DOHH2 (cell line): ENCODE measurements at regions not wholly inside any gene's neighbourhood (a gene's known extent, or its start where the extent isn't known, plus 50 kb on each side); places are given as distances from the start of the nearest gene placed in this dataset.

Experiments
- H3F3A ChIP-seq: fragments of 200-600 bp; sonication (generic), shearing (Covaris generic); 2 replicates; pipeline ENCODE4 v1.6.0; 2016; ENCODE audit warnings: antibody characterized with exemption, mild to moderate bottlenecking; ENCODE audit not compliant: control insufficient read depth, insufficient read depth
- H3K27ac ChIP-seq: fragments of 200-600 bp; sonication (generic); 2 replicates; pipeline ENCODE4 v1.5.1; 2014; ENCODE audit warnings: low read depth, mild to moderate bottlenecking, low read length, moderate library complexity
- H3K27me3 ChIP-seq: fragments of 200-600 bp; sonication (generic); 2 replicates; pipeline ENCODE4 v1.6.1; 2014; ENCODE audit warnings: mild to moderate bottlenecking, low read length, mixed read lengths; ENCODE audit not compliant: control insufficient read depth
- H3K36me3 ChIP-seq: fragments of 200-600 bp; sonication (generic); 2 replicates; pipeline ENCODE4 v1.6.1; 2014; ENCODE audit warnings: mild to moderate bottlenecking, low read length, moderate library complexity, mixed read lengths; ENCODE audit not compliant: control insufficient read depth
- H3K4me1 ChIP-seq: fragments of 200-600 bp; sonication (generic); 2 replicates; pipeline ENCODE4 v1.6.1; 2014; ENCODE audit warnings: mild to moderate bottlenecking, low read length, mixed read lengths; ENCODE audit not compliant: control insufficient read depth
- H3K4me2 ChIP-seq: fragments of 200-600 bp; sonication (generic); 2 replicates; pipeline ENCODE4 v1.6.0; 2014; ENCODE audit warnings: mild to moderate bottlenecking, low read length, moderate library complexity
- H3K4me3 ChIP-seq: fragments of 200-600 bp; sonication (generic); 2 replicates; pipeline ENCODE4 v1.5.1; 2014; ENCODE audit warnings: mild to moderate bottlenecking, low read length, mixed read lengths
- H3K79me2 ChIP-seq: fragments of 200-600 bp; sonication (generic); 2 replicates; pipeline ENCODE4 v1.6.1; 2014; ENCODE audit warnings: mild to moderate bottlenecking, low read length, mixed read lengths; ENCODE audit not compliant: control insufficient read depth
- H3K9me2 ChIP-seq: fragments of 200-600 bp; sonication (generic); replicated peaks from 2 replicates; pipeline ENCODE4 v1.6.1; 2014; ENCODE audit warnings: mild to moderate bottlenecking, low read length, mixed read lengths; ENCODE audit not compliant: control insufficient read depth
- H3K9me3 ChIP-seq: fragments of 200-600 bp; sonication (generic); 2 replicates; pipeline ENCODE4 v1.6.1; 2014; ENCODE audit warnings: antibody characterized with exemption, low read length, mixed read lengths; ENCODE audit not compliant: control insufficient read depth, insufficient read depth
- H4K20me1 ChIP-seq: fragments of 200-600 bp; sonication (generic); 2 replicates; pipeline ENCODE4 v1.6.0; 2014; ENCODE audit warnings: low read depth, mild to moderate bottlenecking, antibody characterized with exemption, low read length, moderate library complexity; ENCODE audit not compliant: control insufficient read depth, insufficient read depth
- EZH2phosphoT487 ChIP-seq: fragments of 200-600 bp; sonication (generic); IDR thresholded peaks from 2 replicates; pipeline ENCODE4 v1.6.1; 2017; ENCODE audit warnings: borderline replicate concordance, mild to moderate bottlenecking, antibody characterized with exemption, low read length, moderate library complexity, mixed read lengths
- TF ChIP-seq, protein P1 (sequence below): fragments of 200-600 bp; sonication (generic); IDR thresholded peaks from one replicate; pipeline ENCODE4 v1.5.1; 2014; ENCODE audit warnings: antibody characterized with exemption, mild to moderate bottlenecking, low read depth, low read length; ENCODE audit not compliant: poor library complexity, severe bottlenecking

DNA sequence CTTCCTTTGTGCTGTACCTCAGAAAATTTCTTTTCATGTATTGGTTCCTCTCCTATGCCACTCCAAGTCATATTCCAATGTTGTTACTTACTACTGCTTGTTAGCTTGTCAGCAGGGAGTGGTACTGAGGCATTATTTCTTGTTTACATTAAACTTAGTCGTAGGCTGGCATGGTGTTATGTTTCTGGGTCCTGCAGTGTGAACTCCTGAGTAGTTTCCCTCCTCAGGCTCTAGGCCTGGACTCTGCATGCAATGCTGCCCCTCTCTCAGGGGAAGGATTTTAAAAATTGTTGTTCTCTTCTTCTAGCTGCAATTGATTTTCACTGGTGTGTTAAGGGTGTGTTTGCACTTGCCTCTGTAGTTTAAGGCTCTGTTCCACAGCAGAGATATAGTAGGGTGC, 671.6 kb downstream of the PLCL1 start:
- no peak overlapping the region for H3K4me2 ChIP-seq
- no peak overlapping the region for H3K27ac ChIP-seq
- H3K27me3 ChIP-seq = no peaks in the 10 kb centered on the region
- no peaks in the 10 kb centered on the region for H4K20me1 ChIP-seq
- no peaks in the 10 kb centered on the region for H3F3A ChIP-seq
- H3K4me1 ChIP-seq = no peaks in the 10 kb centered on the region
- no peak for TF ChIP-seq EZH2phosphoT487
- TF ChIP-seq, protein P1, sequence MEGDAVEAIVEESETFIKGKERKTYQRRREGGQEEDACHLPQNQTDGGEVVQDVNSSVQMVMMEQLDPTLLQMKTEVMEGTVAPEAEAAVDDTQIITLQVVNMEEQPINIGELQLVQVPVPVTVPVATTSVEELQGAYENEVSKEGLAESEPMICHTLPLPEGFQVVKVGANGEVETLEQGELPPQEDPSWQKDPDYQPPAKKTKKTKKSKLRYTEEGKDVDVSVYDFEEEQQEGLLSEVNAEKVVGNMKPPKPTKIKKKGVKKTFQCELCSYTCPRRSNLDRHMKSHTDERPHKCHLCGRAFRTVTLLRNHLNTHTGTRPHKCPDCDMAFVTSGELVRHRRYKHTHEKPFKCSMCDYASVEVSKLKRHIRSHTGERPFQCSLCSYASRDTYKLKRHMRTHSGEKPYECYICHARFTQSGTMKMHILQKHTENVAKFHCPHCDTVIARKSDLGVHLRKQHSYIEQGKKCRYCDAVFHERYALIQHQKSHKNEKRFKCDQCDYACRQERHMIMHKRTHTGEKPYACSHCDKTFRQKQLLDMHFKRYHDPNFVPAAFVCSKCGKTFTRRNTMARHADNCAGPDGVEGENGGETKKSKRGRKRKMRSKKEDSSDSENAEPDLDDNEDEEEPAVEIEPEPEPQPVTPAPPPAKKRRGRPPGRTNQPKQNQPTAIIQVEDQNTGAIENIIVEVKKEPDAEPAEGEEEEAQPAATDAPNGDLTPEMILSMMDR = no peak
- no peaks in the 10 kb centered on the region for H3K36me3 ChIP-seq
- no peaks in the 10 kb centered on the region for H3K79me2 ChIP-seq
- no peaks in the 10 kb centered on the region for H3K9me3 ChIP-seq
- no peaks in the 10 kb centered on the region for H3K9me2 ChIP-seq
- H3K4me3 ChIP-seq = no peak overlapping the region

DNA sequence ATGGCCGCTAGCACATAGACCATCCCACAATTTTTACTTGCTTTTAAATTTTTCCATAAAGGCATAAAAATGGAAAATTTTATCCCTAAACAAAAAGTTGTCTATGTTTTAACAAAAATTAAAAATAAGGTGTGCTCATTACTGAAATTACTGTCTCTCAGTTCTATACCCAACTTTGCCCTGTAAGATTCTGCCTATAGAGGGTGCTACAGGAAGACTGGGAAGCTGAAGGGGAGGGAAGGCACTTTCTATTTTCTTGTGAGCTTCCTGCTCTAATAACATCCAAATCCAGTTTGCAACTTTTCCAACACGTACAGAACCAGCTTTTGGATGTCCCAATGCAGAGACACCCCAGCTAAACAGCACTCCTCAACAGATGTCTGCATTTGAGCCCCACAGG, 666.9 kb downstream of the PLCL1 start:
- H3K27me3 ChIP-seq = no peaks in the 10 kb centered on the region

DNA sequence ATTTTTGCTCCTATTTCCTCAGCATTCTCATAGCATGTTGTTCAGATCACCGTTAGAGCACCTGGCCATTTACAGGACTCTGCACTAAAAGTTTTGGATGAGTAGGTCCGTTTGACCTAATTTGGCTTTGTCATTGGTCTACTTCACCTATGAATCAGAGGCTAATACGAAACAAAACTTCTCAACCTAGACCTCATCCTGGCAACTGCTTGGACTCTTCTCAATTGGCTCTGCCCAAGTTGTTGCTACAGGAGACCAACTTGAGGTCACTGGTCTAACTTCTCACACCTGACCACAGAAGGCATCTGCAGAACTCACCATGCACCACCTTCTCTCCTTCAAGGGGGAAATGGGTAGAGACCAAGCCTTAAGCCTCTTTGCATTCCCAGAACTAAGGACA, 663.7 kb downstream of the PLCL1 start:
- no peaks in the 10 kb centered on the region for H3K9me2 ChIP-seq
- H3K4me2 ChIP-seq = no peak overlapping the region
- H3K4me1 ChIP-seq = no peaks in the 10 kb centered on the region
- no peaks in the 10 kb centered on the region for H3K36me3 ChIP-seq
- no peaks in the 10 kb centered on the region for H3K79me2 ChIP-seq
- no peaks in the 10 kb centered on the region for H4K20me1 ChIP-seq
- TF ChIP-seq, protein P1 = no peak
- no peak for TF ChIP-seq EZH2phosphoT487
- no peaks in the 10 kb centered on the region for H3F3A ChIP-seq
- H3K27ac ChIP-seq = no peak overlapping the region
- no peaks in the 10 kb centered on the region for H3K27me3 ChIP-seq
- no peak overlapping the region for H3K4me3 ChIP-seq
- H3K9me3 ChIP-seq = no peaks in the 10 kb centered on the region

More for the DNA sequence above, 666.9 kb downstream of the PLCL1 start:
- Histone ChIP-seq H3K27ac (no peak overlapping the region), H3K4me1 (no peaks in the 10 kb centered on the region), H3F3A (no peaks in the 10 kb centered on the region), H3K9me2 (no peaks in the 10 kb centered on the region), H3K79me2 (no peaks in the 10 kb centered on the region), H3K4me3 (no peak overlapping the region), H3K9me3 (no peaks in the 10 kb centered on the region), H3K36me3 (no peaks in the 10 kb centered on the region), H4K20me1 (no peaks in the 10 kb centered on the region), H3K4me2 (no peak overlapping the region)
- TF ChIP-seq EZH2phosphoT487 = no peak
- TF ChIP-seq, protein P1 = peak; percentile 39

DNA sequence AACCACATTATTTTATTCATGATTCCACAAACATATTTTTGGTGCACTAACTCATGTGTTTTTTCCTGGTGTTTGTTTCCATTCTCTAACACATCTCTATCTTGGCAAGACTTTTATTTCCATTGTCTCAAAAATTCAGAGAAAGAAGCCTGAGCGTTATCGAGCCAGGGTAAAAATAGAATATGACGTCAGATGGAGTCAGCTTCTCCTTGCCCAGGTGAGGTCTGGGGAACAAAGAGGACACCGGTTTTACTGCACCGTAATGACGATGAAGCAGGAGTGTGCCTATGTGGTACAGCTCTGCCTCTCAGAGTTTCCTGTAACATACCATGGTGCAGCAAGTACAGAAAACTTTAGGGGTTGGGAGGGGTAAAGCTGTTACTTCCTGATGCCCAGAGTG, 661.6 kb downstream of the PLCL1 start:
- TF ChIP-seq EZH2phosphoT487 = no peak
- TF ChIP-seq, protein P1 = no peak

More for the DNA sequence above, 661.6 kb downstream of the PLCL1 start:
- Histone ChIP-seq H3K79me2 (no peaks in the 10 kb centered on the region), H3K27me3 (no peaks in the 10 kb centered on the region), H3K9me2 (no peaks in the 10 kb centered on the region), H3F3A (no peaks in the 10 kb centered on the region), H3K4me2 (no peak overlapping the region), H3K36me3 (no peaks in the 10 kb centered on the region), H3K4me1 (no peaks in the 10 kb centered on the region), H4K20me1 (no peaks in the 10 kb centered on the region), H3K4me3 (no peak overlapping the region), H3K9me3 (no peaks in the 10 kb centered on the region), H3K27ac (no peak overlapping the region)
